ENCODE measurements at regions not wholly inside any gene's neighbourhood (a gene's known extent, or its start where the extent isn't known, plus 50 kb on each side); places are given as distances from the start of the nearest gene placed in this dataset.
A peak's percentile ranks its signal among the peaks of the same experiment; 100 is the strongest.

GRCh38 chr13:73991384-73991783 is 142.8 kb downstream of the KLF12 start:
- Histone ChIP-seq H3K4me3 (no peak overlapping the region), H3K4me1 (peaks cover 0 to 18% (median 0%) of the 10 kb centered on the region in 10 experiments; a peak in 1 of 20 replicates), H3K9ac (no peak overlapping the region), H3K27ac (no peak overlapping the region), H3K27me3 (no peaks in the 10 kb centered on the region), H4K20me1 (0 out of 22 replicates have a peak, but pooled peaks cover 0 to 2% (median 0%) of the 10 kb centered on the region in 11 experiments), H3K9me3 (replicated peaks in 1 of 11) (peaks cover 0 to 24% (median 11%) of the 10 kb centered on the region in 11 experiments; a peak in 18 of 22 replicates), H3K4me2 (no peak overlapping the region), H3K36me3 (peaks cover 2 to 39% (median 18%) of the 10 kb centered on the region in 11 experiments; a peak in 18 of 22 replicates)
- no peak for TF ChIP-seq Cebpa-rat (IDR thresholded peaks at IDR 0.05)

GRCh38 chr13:73989244-73989843 is 144.9 kb downstream of the KLF12 start:
- Histone ChIP-seq H3K4me1 (peaks cover 0 to 18% (median 0%) of the 10 kb centered on the region in 10 experiments; a peak in 2 of 20 replicates), H3K27me3 (no peaks in the 10 kb centered on the region), H4K20me1 (0 out of 22 replicates have a peak, but pooled peaks cover 0 to 2% (median 0%) of the 10 kb centered on the region in 11 experiments), H3K4me2 (no peak overlapping the region), H3K4me3 (no peak overlapping the region), H3K9me3 (replicated peaks in 1 of 11) (peaks cover 0 to 33% (median 11%) of the 10 kb centered on the region in 11 experiments; a peak in 18 of 22 replicates), H3K27ac (no peak overlapping the region), H3K36me3 (peaks cover 14 to 47% (median 31%) of the 10 kb centered on the region in 11 experiments; a peak in 21 of 22 replicates), H3K9ac (no peak overlapping the region)
- TF ChIP-seq Cebpa-rat (IDR thresholded peaks at IDR 0.05) = no peak

GRCh38 chr13:73988461-73988860 is 145.7 kb downstream of the KLF12 start:
- H3K4me1 ChIP-seq = peaks cover 0 to 18% (median 0%) of the 10 kb centered on the region in 10 experiments; a peak in 2 of 20 replicates
- H3K4me2 ChIP-seq = no peak overlapping the region
- H3K27me3 ChIP-seq = no peaks in the 10 kb centered on the region
- TF ChIP-seq Cebpa-rat (IDR thresholded peaks at IDR 0.05) = no peak
- H3K36me3 ChIP-seq = peaks cover 14 to 47% (median 31%) of the 10 kb centered on the region in 11 experiments; a peak in 21 of 22 replicates
- H3K9ac ChIP-seq = no peak overlapping the region
- 0 out of 22 replicates have a peak, but pooled peaks cover 0 to 2% (median 0%) of the 10 kb centered on the region in 11 experiments for H4K20me1 ChIP-seq
- H3K9me3 ChIP-seq (replicated peaks in 1 of 11) = peaks cover 0 to 33% (median 11%) of the 10 kb centered on the region in 11 experiments; a peak in 18 of 22 replicates
- H3K27ac ChIP-seq = no peak overlapping the region
- no peak overlapping the region for H3K4me3 ChIP-seq

GRCh38 chr13:73987618-73988017 is 146.6 kb downstream of the KLF12 start:
- Histone ChIP-seq H3K9ac (no peak overlapping the region), H3K4me1 (peaks cover 0 to 18% (median 0%) of the 10 kb centered on the region in 10 experiments; a peak in 2 of 20 replicates), H3K4me2 (no peak overlapping the region), H3K9me3 (replicated peaks in 1 of 11) (peaks cover 0 to 33% (median 11%) of the 10 kb centered on the region in 11 experiments; a peak in 18 of 22 replicates), H3K36me3 (peaks cover 9 to 41% (median 25%) of the 10 kb centered on the region in 11 experiments; a peak in 21 of 22 replicates), H4K20me1 (0 out of 22 replicates have a peak, but pooled peaks cover 0 to 2% (median 0%) of the 10 kb centered on the region in 11 experiments), H3K27ac (peak overlapping the region in 3 of 11 experiments; percentile 1 to 32 (median 2); a peak in 1 of 22 replicates), H3K27me3 (no peaks in the 10 kb centered on the region), H3K4me3 (no peak overlapping the region)
- no peak for TF ChIP-seq Cebpa-rat (IDR thresholded peaks at IDR 0.05)

GRCh38 chr13:73985783-73986182 is 148.4 kb downstream of the KLF12 start:
- H3K27me3 ChIP-seq = no peaks in the 10 kb centered on the region
- H3K9ac ChIP-seq = no peak overlapping the region
- H4K20me1 ChIP-seq = 0 out of 22 replicates have a peak, but pooled peaks cover 0 to 2% (median 0%) of the 10 kb centered on the region in 11 experiments
- no peak for TF ChIP-seq Cebpa-rat (IDR thresholded peaks at IDR 0.05)
- H3K4me1 ChIP-seq = peaks cover 0 to 10% (median 0%) of the 10 kb centered on the region in 10 experiments; a peak in 2 of 20 replicates
- H3K36me3 ChIP-seq = peaks cover 9 to 47% (median 27%) of the 10 kb centered on the region in 11 experiments; a peak in 21 of 22 replicates
- H3K4me3 ChIP-seq = no peak overlapping the region
- no peak overlapping the region for H3K4me2 ChIP-seq
- H3K27ac ChIP-seq = no peak overlapping the region
- H3K9me3 ChIP-seq (replicated peaks in 1 of 11) = peaks cover 3 to 33% (median 11%) of the 10 kb centered on the region in 11 experiments; a peak in 18 of 22 replicates

- no peak overlapping the region for H3K4me2 ChIP-seq
- no peak overlapping the region for H3K9ac ChIP-seq
- peaks cover 3 to 33% (median 11%) of the 10 kb centered on the region in 11 experiments; a peak in 18 of 22 replicates for H3K9me3 ChIP-seq (replicated peaks in 1 of 11)
- TF ChIP-seq Cebpa-rat (IDR thresholded peaks at IDR 0.05) = no peak
- H3K27ac ChIP-seq = no peak overlapping the region
- H3K36me3 ChIP-seq = peaks cover 9 to 48% (median 29%) of the 10 kb centered on the region in 11 experiments; a peak in 21 of 22 replicates
- H3K4me3 ChIP-seq = no peak overlapping the region
- no peaks in the 10 kb centered on the region for H3K27me3 ChIP-seq
- 0 out of 22 replicates have a peak, but pooled peaks cover 0 to 2% (median 0%) of the 10 kb centered on the region in 11 experiments for H4K20me1 ChIP-seq
- peaks cover 0 to 10% (median 0%) of the 10 kb centered on the region in 10 experiments; a peak in 2 of 20 replicates for H3K4me1 ChIP-seq
Observed at GRCh38 chr13:73984949-73985691, 149.1 kb downstream of the KLF12 start.

- Histone ChIP-seq H3K9ac (no peak overlapping the region), H3K4me1 (peaks cover 0 to 10% (median 0%) of the 10 kb centered on the region in 10 experiments; a peak in 2 of 20 replicates), H4K20me1 (0 out of 22 replicates have a peak, but pooled peaks cover 0 to under 1% (median 0%) of the 10 kb centered on the region in 11 experiments), H3K4me3 (no peak overlapping the region), H3K27ac (no peak overlapping the region), H3K36me3 (peaks cover 9 to 42% (median 29%) of the 10 kb centered on the region in 11 experiments; a peak in 21 of 22 replicates), H3K4me2 (no peak overlapping the region), H3K9me3 (replicated peaks in 1 of 11) (peaks cover 3 to 29% (median 11%) of the 10 kb centered on the region in 11 experiments; a peak in 20 of 22 replicates), H3K27me3 (no peaks in the 10 kb centered on the region)
- no peak for TF ChIP-seq Cebpa-rat (IDR thresholded peaks at IDR 0.05)
Observed at GRCh38 chr13:73984201-73984600, 150.0 kb downstream of the KLF12 start.

- Histone ChIP-seq H3K4me1 (peaks cover 0 to 6% (median 0%) of the 10 kb centered on the region in 10 experiments; a peak in 2 of 20 replicates), H3K27me3 (no peaks in the 10 kb centered on the region), H3K27ac (no peak overlapping the region), H3K36me3 (peaks cover 14 to 51% (median 32%) of the 10 kb centered on the region in 11 experiments), H3K4me2 (no peak overlapping the region), H4K20me1 (no peaks in the 10 kb centered on the region), H3K9ac (no peak overlapping the region), H3K4me3 (no peak overlapping the region), H3K9me3 (replicated peaks in 1 of 11) (peaks cover 11 to 28% (median 16%) of the 10 kb centered on the region in 11 experiments; a peak in 21 of 22 replicates)
- TF ChIP-seq Cebpa-rat (IDR thresholded peaks at IDR 0.05) = no peak
Observed at GRCh38 chr13:73983109-73983508, 151.1 kb downstream of the KLF12 start.

Measured in BLaER1 treated with 17β-estradiol and CSF1 and Interleukin-3, amounts not matched to agents 10 nM and 100 nM (cell line).